Mesothelial cell of epicardium (in vitro differentiated cells): ENCODE measurements at regions not wholly inside any gene's neighbourhood (a gene's known extent, or its start where the extent isn't known, plus 50 kb on each side); places are given as distances from the start of the nearest gene placed in this dataset.
"Not testable (repeated sequence)": the region's sequence is repeated elsewhere in the genome, so short reads cannot be mapped to it uniquely, and the experiment has no call there.

Experiments used
- DNase-seq, 2 experiments: peaks; one replicate each; pipeline ENCODE4 v3.0.0; 2021; ENCODE audit warnings: low spot score in 2 of 2; ENCODE audit not compliant: unreplicated experiment in 2 of 2
- H3K27ac Mint-ChIP-seq: 2 replicates; pipeline ENCODE4 v1.8.0; 2021; ENCODE audit warnings: mixed read lengths
- H3K27me3 Mint-ChIP-seq: 2 replicates; pipeline ENCODE4 v1.8.0; 2021; ENCODE audit warnings: low read depth, mixed read lengths
- H3K36me3 Mint-ChIP-seq: 2 replicates; pipeline ENCODE4 v1.8.0; 2021; ENCODE audit warnings: mixed read lengths
- H3K4me1 Mint-ChIP-seq: 2 replicates; pipeline ENCODE4 v1.8.0; 2021; ENCODE audit warnings: mixed read lengths
- H3K4me3 Mint-ChIP-seq: 2 replicates; pipeline ENCODE4 v1.8.0; 2021; ENCODE audit warnings: mild to moderate bottlenecking, moderate library complexity, mixed read lengths
- H3K9me3 Mint-ChIP-seq: 2 replicates; pipeline ENCODE4 v1.8.0; 2021; ENCODE audit warnings: mixed read lengths
- CTCF ChIP-seq: fragments of 200-600 bp; sonication (generic); IDR thresholded peaks from one replicate; pipeline ENCODE4 v1.5.0; 2021; ENCODE audit warnings: antibody characterized with exemption; ENCODE audit not compliant: unreplicated experiment

GRCh38 chr3:73187328-73187727 lies 125.9 kb downstream of the EBLN2 start:
- no peaks in the 10 kb centered on the region for H3K36me3 Mint-ChIP-seq
- peaks cover 11% of the 10 kb centered on the region for H3K27me3 Mint-ChIP-seq
- no peak for TF ChIP-seq CTCF
- H3K9me3 Mint-ChIP-seq, result no peaks in the 10 kb centered on the region
- H3K4me3 Mint-ChIP-seq, result no peak overlapping the region
- H3K27ac Mint-ChIP-seq, result no peak overlapping the region
- peaks cover 5% of the 10 kb centered on the region for H3K4me1 Mint-ChIP-seq
- DNase-seq, result no peak

- Mint-ChIP-seq H3K27ac (no peak overlapping the region), H3K4me1 (peaks cover 5% of the 10 kb centered on the region), H3K27me3 (no peaks in the 10 kb centered on the region), H3K9me3 (peaks cover 4% of the 10 kb centered on the region), H3K36me3 (no peaks in the 10 kb centered on the region), H3K4me3 (no peak overlapping the region)
- DNase-seq, result no peak
- no peak for TF ChIP-seq CTCF
Observed at GRCh38 chr3:73188707-73189106, 127.2 kb downstream of the EBLN2 start.

GRCh38 chr3:73192036-73192738 lies 130.7 kb downstream of the EBLN2 start:
- no peak for TF ChIP-seq CTCF
- Mint-ChIP-seq H3K27ac (no peak overlapping the region), H3K9me3 (peaks cover 9% of the 10 kb centered on the region), H3K4me3 (no peak overlapping the region), H3K27me3 (no peaks in the 10 kb centered on the region), H3K4me1 (peaks cover 5% of the 10 kb centered on the region), H3K36me3 (no peaks in the 10 kb centered on the region)
- no peak for DNase-seq

GRCh38 chr3:73193943-73194342 lies 132.5 kb downstream of the EBLN2 start:
- H3K36me3 Mint-ChIP-seq, H3K27me3 Mint-ChIP-seq, DNase-seq, H3K4me3 Mint-ChIP-seq, H3K4me1 Mint-ChIP-seq, H3K27ac Mint-ChIP-seq, H3K9me3 Mint-ChIP-seq: not testable (repeated sequence)

- TF ChIP-seq CTCF, result no peak
- DNase-seq, result no peak
- Mint-ChIP-seq H3K36me3 (no peaks in the 10 kb centered on the region), H3K4me1 (peaks cover 8% of the 10 kb centered on the region), H3K27me3 (peaks cover 4% of the 10 kb centered on the region), H3K27ac (no peak overlapping the region), H3K4me3 (no peak overlapping the region), H3K9me3 (peaks cover 9% of the 10 kb centered on the region)
Observed at GRCh38 chr3:73197187-73197586, 135.7 kb downstream of the EBLN2 start.

- no peak for TF ChIP-seq CTCF
- peaks cover 15% of the 10 kb centered on the region for H3K4me1 Mint-ChIP-seq
- H3K27ac Mint-ChIP-seq, result no peak overlapping the region
- H3K9me3 Mint-ChIP-seq, result no peaks in the 10 kb centered on the region
- no peak for DNase-seq
- H3K27me3 Mint-ChIP-seq, result peaks cover 2% of the 10 kb centered on the region
- no peaks in the 10 kb centered on the region for H3K36me3 Mint-ChIP-seq
- no peak overlapping the region for H3K4me3 Mint-ChIP-seq
Observed at GRCh38 chr3:73203101-73203500, 141.6 kb downstream of the EBLN2 start.
